ENCODE measurements at regions not wholly inside any gene's neighbourhood (a gene's known extent, or its start where the extent isn't known, plus 50 kb on each side); places are given as distances from the start of the nearest gene placed in this dataset.

DNA sequence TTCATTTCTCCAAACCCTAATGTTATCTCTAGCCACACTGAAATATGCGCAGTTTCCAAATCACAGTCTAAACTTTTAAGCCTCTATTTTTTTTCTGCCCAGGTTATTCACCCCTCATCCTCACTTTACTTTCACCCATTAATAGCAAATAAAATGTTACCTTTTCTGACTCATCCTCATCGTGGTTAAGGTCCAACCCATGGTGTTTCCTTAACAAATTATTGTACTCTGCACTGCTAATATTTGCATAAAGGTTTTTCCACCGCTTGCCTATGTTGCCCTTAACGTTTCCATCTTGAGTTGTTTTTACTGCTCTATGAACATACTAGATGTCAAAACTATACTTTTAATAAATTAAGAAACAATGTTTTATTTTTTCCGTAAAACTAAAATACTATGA, 780.9 kb upstream of the KLHL1 start:
- TF ChIP-seq, protein P1, sequence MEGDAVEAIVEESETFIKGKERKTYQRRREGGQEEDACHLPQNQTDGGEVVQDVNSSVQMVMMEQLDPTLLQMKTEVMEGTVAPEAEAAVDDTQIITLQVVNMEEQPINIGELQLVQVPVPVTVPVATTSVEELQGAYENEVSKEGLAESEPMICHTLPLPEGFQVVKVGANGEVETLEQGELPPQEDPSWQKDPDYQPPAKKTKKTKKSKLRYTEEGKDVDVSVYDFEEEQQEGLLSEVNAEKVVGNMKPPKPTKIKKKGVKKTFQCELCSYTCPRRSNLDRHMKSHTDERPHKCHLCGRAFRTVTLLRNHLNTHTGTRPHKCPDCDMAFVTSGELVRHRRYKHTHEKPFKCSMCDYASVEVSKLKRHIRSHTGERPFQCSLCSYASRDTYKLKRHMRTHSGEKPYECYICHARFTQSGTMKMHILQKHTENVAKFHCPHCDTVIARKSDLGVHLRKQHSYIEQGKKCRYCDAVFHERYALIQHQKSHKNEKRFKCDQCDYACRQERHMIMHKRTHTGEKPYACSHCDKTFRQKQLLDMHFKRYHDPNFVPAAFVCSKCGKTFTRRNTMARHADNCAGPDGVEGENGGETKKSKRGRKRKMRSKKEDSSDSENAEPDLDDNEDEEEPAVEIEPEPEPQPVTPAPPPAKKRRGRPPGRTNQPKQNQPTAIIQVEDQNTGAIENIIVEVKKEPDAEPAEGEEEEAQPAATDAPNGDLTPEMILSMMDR (IDR thresholded peaks at IDR 0.05) = no peak
- no peak for TF ChIP-seq EP300 (IDR thresholded peaks at IDR 0.05)
- TF ChIP-seq POLR2A (IDR thresholded peaks at IDR 0.05) = no peak
- no peak for TF ChIP-seq POLR2AphosphoS5 (IDR thresholded peaks at IDR 0.05)

Data from sigmoid colon (tissue), 4 donors.